ENCODE measurements at regions not wholly inside any gene's neighbourhood (a gene's known extent, or its start where the extent isn't known, plus 50 kb on each side); places are given as distances from the start of the nearest gene placed in this dataset.

DNA sequence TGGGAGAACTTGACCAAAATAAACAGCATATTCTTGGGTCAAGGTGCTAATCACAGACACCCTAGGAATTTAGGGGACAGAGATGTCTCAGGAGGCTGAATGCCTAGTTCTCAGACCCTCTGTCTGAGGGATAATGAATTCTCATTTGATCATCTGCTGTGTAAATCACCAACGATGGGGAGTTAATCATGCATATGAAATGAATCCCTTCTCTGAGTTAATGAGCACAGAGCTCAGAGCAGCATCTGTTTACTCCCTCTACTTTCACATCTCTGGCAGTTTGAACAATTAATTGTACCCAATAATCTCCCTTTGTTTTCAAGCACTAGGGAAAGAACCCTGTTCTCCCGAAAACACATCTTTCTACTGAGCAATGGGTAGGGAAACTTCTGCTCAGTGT lies 129.4 kb upstream of the SRRM4 start:
- no peak for DNase-seq (ENCODE audit: low read depth)

DNA sequence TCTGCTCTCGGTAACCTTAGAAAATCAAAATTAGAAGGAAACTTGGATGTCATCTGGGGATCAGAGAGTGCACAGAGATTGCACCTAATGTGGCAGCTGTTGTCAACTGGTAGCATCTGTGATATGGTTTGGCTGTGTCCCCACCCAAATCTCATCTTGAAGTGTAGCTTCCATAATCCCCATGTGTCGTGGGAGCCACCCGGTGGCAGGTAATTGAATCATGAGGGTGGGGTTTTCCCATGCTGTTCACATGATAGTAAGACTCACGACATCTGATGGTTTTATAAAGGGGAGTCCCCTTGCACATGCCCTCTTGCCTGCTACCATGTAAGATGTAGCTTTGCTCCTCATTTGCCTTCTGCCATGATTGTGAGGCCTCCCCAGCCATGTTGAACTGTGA lies 127.7 kb upstream of the SRRM4 start:
- DNase-seq (ENCODE audit: low read depth): no peak

DNA sequence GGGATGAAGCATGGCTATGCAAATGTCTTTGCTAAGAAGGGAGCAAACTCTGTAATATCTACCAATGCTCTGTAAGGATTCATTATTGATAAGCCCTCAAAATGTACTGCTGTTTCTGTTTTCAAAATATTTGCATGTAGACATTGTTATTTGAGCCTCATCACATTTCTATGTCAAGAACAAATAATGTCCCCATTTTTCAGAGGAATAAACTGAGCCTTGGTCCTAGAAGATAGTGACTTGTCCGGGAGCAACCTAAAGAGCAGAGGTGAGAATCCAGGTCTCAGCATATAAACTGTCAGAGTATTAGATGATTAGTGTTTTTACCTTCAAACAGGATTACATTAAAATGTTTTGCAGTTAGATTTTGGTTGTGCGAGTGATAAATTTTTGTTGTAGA lies 125.5 kb upstream of the SRRM4 start:
- no peak for DNase-seq (ENCODE audit: low read depth)

DNA sequence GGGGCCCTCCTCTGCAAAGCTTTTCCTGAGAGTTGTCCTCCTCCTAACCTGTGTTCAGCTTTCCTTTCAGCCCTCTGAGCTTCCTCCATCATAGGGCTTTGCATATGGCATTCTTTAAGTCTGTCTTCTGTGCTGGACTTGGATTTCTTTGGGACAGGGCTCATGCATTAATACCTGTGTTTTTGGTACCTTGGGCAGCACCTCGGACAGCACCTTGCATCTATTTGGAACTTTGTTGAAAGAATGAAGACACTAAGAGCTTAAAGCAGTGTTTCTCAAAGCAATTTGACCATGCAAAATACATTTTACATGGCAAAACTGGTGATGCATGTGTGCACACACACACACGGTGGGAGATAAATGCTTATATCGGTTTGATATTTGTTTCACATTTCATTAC lies 115.0 kb upstream of the SRRM4 start:
- no peak for DNase-seq (ENCODE audit: low read depth)

DNA sequence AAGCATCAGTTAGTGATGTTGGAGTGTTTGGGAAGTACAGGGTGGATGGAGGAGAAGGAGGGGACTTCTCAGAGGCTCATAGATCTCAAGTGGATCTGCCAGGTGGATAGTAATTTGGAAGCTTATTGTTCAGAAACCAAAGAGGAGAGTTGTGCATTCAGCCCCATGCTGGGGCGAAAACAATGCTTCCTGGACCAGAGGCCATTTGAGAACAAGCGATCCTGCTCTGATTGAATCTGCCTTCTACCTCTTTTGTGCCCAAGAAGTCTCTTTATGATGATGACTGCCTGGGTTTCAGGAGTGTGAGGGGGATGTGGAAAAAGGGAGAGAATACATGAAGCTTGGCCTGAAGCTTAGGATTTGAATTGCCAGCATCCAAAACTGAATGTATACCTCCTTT lies 110.8 kb upstream of the SRRM4 start:
- no peak for DNase-seq (ENCODE audit: low read depth)

DNA sequence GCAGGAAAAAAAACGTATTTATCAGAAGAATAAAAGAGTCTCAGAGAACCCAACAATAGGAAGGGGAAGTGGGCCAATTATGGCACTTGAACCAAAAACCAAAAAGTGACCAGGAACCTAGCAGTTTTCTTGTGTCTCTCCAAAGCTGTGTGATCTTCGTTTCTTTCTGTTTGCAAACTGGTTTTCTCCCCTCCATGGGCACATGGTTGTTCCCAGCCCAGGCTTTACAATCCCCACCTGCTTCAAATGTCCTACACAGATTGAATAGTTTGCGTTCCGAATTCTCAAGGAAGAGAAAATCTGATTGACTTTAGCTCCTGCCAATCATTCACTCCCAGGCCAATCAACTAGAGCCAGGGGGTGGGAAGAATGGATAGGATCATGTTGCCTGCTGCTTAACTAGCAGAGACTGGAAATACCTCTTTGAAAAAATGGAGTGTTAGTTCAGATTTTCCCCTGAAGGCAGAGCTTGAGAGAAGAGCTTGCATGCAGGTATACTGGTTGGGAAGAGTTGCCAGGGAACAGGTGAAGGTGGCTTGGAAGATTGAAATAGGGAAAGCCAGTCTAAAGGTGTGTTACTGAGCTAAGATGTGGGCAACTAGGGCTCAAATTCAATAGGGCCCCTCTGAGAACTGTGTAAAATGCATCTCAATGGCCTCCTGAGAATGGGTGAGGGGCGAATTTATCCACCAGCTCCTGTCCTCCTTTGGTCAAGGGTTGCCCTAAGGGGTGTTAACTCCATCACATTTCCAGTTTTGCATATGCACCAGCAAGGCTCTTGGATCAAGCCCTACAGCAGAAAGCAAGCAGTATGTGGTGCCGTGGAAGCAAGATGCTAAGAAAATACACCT lies 106.4 kb upstream of the SRRM4 start:
- DNase-seq (ENCODE audit: low read depth): no peak

DNA sequence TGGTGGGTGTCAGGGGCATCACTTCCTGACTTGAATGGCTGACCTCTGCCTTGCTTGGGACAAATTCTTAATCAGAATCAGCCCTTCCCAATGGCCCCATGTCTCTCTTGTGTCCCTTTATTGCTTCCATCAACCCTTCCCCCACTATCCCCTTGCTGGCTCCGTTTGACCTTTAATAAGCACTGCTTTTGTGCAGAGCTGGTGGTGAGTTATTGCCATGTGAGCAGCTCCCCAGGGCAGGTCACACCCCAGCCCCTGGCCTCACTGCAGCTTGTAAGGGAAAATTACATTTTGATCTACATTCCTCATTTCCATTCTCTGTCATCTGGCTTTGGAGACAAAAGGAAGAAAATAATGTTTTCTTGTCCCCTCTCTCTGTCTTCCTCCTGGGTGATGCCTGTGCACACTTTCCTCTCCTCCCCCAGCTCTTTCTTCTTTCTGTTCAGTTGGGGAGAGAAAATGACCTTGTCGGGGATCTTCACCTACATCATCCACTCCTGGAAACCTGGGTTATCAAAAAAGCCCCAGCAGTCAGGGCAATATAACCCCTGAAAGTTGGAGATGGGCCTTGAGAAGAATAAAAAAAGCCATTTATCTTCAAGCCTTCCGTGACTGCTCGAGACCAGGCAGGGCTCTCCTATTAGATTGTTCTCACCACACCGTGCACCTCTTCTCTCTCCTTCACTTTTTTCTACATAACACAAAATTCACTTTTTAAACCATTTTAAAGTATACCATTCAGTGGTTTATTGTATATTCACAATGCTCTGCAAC lies 100.4 kb upstream of the SRRM4 start:
- no peak for DNase-seq (ENCODE audit: low read depth)

DNA sequence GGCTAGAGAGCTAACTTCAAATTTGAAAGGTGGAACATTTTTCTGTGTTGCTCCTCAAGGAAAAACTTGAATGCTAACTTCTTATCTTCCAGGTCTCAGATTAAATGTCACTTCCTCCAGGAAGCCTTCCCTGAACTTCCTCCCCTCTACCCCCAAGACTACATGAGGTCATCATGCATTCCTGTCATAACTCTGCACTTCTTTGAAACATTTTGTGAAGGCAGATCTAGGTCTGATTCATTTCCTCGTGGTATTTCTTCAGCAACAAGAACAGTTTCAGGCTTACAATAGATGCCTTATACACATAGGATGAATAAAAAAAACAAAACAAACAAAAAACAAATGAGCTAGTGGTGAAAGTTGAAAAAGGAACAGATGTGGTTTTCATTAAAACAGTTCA lies 97.1 kb upstream of the SRRM4 start:
- DNase-seq (ENCODE audit: low read depth): no peak

DNA sequence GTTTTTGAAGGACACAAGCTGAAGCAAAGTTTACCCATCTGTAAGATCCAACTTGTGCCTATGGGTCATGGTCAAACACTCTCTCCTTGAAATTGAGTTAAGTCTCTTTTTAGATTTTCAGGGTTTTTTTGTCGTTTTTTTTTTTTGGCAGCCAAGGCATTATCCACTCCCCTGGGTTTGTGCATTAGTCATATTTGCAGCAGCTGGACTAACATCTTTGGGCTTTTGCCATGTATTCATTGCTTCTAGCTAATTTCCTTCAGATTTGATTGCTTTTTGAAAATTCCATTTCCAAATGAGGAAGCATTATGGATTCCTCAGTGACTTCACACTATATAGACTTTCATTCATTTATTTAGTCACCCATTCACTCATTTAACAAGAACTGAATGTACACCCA lies 80.3 kb upstream of the SRRM4 start:
- no peak for DNase-seq (ENCODE audit: low read depth)

DNA sequence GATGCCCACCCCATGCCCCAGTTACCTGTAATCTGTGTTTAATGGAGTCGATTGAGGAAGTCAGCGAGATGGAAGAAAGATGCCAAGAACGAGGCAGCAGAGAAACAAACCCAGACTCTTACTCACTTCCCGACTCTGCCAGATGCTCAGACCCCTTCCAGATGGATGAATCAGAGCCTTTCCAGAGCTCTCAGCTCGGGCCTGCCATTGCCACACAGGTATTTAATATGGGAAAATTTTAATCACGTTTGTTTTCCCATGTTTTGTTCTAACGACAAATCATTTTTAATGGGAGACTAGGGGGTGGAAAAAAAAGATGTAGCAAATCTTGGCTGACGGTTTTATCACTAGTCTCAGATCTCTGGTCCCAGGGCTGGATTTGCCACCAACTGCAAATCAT lies 72.5 kb upstream of the SRRM4 start:
- DNase-seq (ENCODE audit: low read depth): no peak

DNA sequence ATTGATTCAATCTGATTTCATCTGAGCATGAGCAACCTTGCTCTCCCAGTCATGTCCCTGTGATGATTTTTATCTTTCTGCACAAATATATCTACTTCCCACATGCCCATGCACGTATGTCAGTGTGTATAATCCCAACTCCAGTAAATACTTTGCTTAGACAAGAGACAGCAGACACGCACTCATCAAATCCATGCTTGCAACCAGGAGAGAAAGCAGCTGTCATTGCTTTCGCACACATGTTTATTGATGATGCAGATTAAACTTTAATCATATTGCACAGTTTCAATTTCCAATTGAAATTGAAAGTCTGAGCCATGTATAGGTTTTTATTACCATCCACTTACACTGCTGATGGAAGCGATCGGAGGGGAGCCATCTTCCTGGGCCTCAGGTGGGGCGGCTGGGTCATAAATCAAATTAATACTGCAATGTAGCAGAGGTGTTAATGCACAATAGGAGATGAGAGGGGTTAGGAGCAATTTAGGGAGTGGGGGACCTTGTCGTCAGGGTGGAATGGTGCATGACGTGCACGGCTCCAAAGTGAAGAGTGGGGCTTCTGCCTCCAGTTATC lies 68.6 kb upstream of the SRRM4 start:
- DNase-seq (ENCODE audit: low read depth): no peak

DNA sequence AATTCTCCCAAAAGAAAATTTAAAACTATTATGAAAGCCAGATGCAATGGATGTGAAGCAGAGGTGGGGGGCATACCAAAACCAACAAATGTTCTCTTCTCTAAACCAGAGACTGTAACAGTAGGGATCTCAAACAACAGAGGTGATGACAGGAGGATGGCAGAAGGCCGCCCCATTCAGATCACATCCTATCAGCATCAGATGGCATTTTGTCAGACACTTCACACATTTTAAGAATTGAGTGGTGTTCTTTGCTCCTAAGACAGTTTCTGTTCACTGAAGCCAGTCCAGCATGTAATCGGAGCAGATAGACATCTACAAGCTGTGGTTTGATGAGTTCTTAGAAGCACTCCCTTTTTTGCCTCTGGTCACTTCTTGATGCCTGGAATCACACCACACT lies 59.6 kb upstream of the SRRM4 start:
- DNase-seq (ENCODE audit: low read depth): no peak

DNA sequence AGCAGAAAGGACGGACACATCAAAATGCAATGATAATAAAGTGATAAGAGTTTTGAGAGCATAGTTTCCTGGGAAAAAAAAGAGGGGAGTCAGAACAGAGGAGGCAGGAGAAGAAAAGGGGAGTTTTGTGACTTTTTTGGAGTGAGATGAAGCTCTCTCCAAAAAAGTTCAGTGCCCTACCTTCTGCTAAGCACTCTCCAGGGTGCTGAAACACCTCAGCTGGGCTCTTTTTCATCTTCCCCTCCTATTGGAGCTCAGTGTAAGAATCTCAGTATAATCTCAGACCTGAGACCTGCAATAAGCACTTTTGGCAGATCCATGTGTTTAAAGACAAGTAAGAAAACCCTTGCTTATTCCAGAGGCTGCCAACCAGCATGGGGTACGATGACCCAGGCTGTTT lies 58.9 kb upstream of the SRRM4 start:
- no peak for DNase-seq (ENCODE audit: low read depth)

DNA sequence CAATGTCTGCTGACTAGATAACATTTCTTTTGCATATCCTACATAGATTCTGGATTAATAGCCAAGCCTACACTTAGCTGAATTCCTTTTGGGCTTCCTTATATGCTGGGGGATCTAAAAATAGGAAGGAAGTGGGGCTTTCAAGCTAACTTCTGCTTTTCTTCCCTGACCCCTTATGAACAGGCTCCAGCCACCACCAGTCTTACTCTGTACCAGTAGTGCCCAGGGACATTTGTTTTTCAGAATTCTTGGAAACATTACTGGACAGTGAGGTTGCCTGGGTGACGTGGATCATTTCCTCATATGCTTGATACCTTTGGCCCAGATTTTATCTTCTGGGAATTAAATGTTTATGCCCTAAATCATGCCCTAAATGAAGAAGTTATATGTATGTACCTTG lies 55.9 kb upstream of the SRRM4 start:
- DNase-seq (ENCODE audit: low read depth): no peak

DNA sequence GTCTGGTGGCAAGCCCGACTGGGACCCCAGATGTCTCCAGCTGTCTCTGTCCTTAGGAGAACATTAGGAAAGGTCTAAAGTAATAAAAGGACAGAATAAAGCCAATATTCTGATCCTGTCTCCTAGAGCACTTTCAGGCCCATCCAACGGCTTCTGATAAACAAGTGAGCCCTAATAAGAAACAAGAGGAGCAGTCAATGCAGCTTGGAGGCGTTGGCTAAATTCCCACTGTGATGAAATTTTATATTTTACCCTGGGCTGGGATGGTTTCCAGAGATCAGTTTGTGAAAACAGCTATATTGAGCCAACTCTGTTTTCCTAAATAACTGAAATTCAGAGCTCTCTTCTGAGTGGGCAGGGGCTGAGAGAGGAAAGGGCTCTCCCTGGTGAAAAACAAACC lies 55.5 kb upstream of the SRRM4 start:
- no peak for DNase-seq (ENCODE audit: low read depth)

Data from stromal cell of bone marrow (primary cell).